CD14-positive monocyte (primary cell): ENCODE measurements at regions not wholly inside any gene's neighbourhood (a gene's known extent, or its start where the extent isn't known, plus 50 kb on each side); places are given as distances from the start of the nearest gene placed in this dataset.

Experiments
- DNase-seq, 3 donors: peaks; one replicate each; pipeline ENCODE4 v3.0.0-alpha.2; 2011 to 2022
- H2AFZ ChIP-seq: 2 replicates; pipeline ENCODE4 v1.6.0; 2012; ENCODE audit warnings: mild to moderate bottlenecking, low read depth, low read length, inconsistent platforms; ENCODE audit not compliant: insufficient read depth, poor library complexity, severe bottlenecking
- H3K27ac ChIP-seq, 2 donors: 1 replicate in 1 of 2; 2 replicates in 1 of 2; pipeline ENCODE4 v1.5.1; 2012 to 2013; ENCODE audit warnings: low read length in 2 of 2, control low read depth in 1 of 2, inconsistent platforms in 1 of 2, low read depth in 1 of 2, mild to moderate bottlenecking in 1 of 2
- H3K27me3 ChIP-seq, 2 donors: one replicate each; pipeline versions ENCODE4 v1.6.0 to v1.6.1; 2011 to 2013; ENCODE audit warnings: low read length in 2 of 2; ENCODE audit not compliant: control insufficient read depth in 2 of 2, insufficient read depth in 2 of 2
- H3K36me3 ChIP-seq, 2 donors: replicated peaks in 1 of 2; 1 replicate in 1 of 2; 2 replicates in 1 of 2; pipeline versions ENCODE4 v1.5.1 to v1.6.1; 2012 to 2013; ENCODE audit warnings: low read length in 2 of 2, control low read depth in 1 of 2, inconsistent platforms in 1 of 2, mild to moderate bottlenecking in 1 of 2; ENCODE audit not compliant: insufficient read depth in 2 of 2, control insufficient read depth in 1 of 2
- H3K4me1 ChIP-seq, 2 donors: 1 replicate in 1 of 2; 2 replicates in 1 of 2; pipeline versions ENCODE4 v1.5.1 to v1.6.1; 2012 to 2013; ENCODE audit warnings: low read length in 2 of 2, control low read depth in 1 of 2, inconsistent platforms in 1 of 2, mild to moderate bottlenecking in 1 of 2, moderate library complexity in 1 of 2; ENCODE audit not compliant: insufficient read depth in 2 of 2, control insufficient read depth in 1 of 2
- H3K4me2 ChIP-seq: replicated peaks from 2 replicates; pipeline ENCODE3; 2012; ENCODE audit warnings: low read length, moderate library complexity, mild to moderate bottlenecking; ENCODE audit not compliant: poor library complexity, severe bottlenecking; ENCODE audit errors: extremely low read depth
- H3K4me3 ChIP-seq, 3 experiments: fragments of 200-600 bp in 1 of 3; sonication (generic) in 1 of 3; replicated peaks in 1 of 3; 1 replicate in 2 of 3; 2 replicates in 1 of 3; pipeline ENCODE4 v1.5.1; 2011 to 2013; ENCODE audit warnings: low read length in 3 of 3, mild to moderate bottlenecking in 3 of 3, control low read depth in 2 of 3, low read depth in 2 of 3, inconsistent platforms in 1 of 3, moderate library complexity in 1 of 3
- H3K79me2 ChIP-seq: 2 replicates; pipeline ENCODE4 v1.6.0; 2012; ENCODE audit warnings: mild to moderate bottlenecking, control low read depth, inconsistent platforms, low read length, moderate library complexity; ENCODE audit not compliant: insufficient read depth
- H3K9ac ChIP-seq: 2 replicates; pipeline ENCODE4 v1.6.0; 2017; ENCODE audit warnings: low read length, mild to moderate bottlenecking; ENCODE audit not compliant: insufficient read depth, poor library complexity, severe bottlenecking
- H3K9me3 ChIP-seq, 2 donors: replicated peaks in 1 of 2; 1 replicate in 1 of 2; 2 replicates in 1 of 2; pipeline versions ENCODE4 v1.5.1 to v1.6.1; 2012 to 2013; ENCODE audit warnings: low read length in 2 of 2, control low read depth in 1 of 2; ENCODE audit not compliant: control insufficient read depth in 1 of 2, insufficient read depth in 1 of 2
- H4K20me1 ChIP-seq: 2 replicates; pipeline ENCODE4 v1.6.0; 2012; ENCODE audit warnings: mild to moderate bottlenecking, low read length, control low read depth, moderate library complexity; ENCODE audit not compliant: insufficient read depth
- H3K27ac Mint-ChIP-seq, 7 donors: one replicate each; pipeline ENCODE4 v1.8.0; 2020; ENCODE audit warnings: mild to moderate bottlenecking in 7 of 7, mixed read lengths in 7 of 7, moderate library complexity in 6 of 7, inconsistent platforms in 2 of 7
- H3K27me3 Mint-ChIP-seq, 3 donors: one replicate each; pipeline ENCODE4 v1.8.0; 2021 to 2022; ENCODE audit warnings: low read depth in 3 of 3, mild to moderate bottlenecking in 3 of 3, mixed read lengths in 3 of 3, moderate library complexity in 3 of 3, inconsistent platforms in 1 of 3
- H3K36me3 Mint-ChIP-seq, 2 donors: one replicate each; pipeline ENCODE4 v1.8.0; 2020; ENCODE audit warnings: mixed read lengths in 2 of 2, inconsistent platforms in 1 of 2, mild to moderate bottlenecking in 1 of 2
- H3K4me1 Mint-ChIP-seq: one replicate; pipeline ENCODE4 v1.8.0; 2020; ENCODE audit warnings: mild to moderate bottlenecking, mixed read lengths
- H3K4me3 Mint-ChIP-seq, 2 donors: one replicate each; pipeline ENCODE4 v1.8.0; 2020; ENCODE audit warnings: mild to moderate bottlenecking in 2 of 2, mixed read lengths in 2 of 2, moderate library complexity in 1 of 2
- H3K9me3 Mint-ChIP-seq, 7 donors: one replicate each; pipeline ENCODE4 v1.8.0; 2020 to 2022; ENCODE audit warnings: mixed read lengths in 7 of 7, mild to moderate bottlenecking in 6 of 7, moderate library complexity in 6 of 7, inconsistent platforms in 2 of 7
- WGBS: methylation state at CpG from one replicate; pipeline ENCODE4 v1.1.5; 2013; ENCODE audit warnings: missing lambda C conversion rate; ENCODE audit not compliant: insufficient coverage; 5-methylcytosine and 5-hydroxymethylcytosine counted together
- intact Hi-C, 2 donors: fragments of 100-400 bp; cut with micrococcal nuclease; formaldehyde crosslinking; loops; one replicate each; pipeline versions ENCODE4 v1.15.0 to v1.15.1; 2023
- TF ChIP-seq, protein P1 (sequence below): fragments of 200-600 bp; IDR thresholded peaks from one replicate; pipeline ENCODE4 v1.8.0; 2022; ENCODE audit warnings: antibody characterized with exemption, mild to moderate bottlenecking

DNA sequence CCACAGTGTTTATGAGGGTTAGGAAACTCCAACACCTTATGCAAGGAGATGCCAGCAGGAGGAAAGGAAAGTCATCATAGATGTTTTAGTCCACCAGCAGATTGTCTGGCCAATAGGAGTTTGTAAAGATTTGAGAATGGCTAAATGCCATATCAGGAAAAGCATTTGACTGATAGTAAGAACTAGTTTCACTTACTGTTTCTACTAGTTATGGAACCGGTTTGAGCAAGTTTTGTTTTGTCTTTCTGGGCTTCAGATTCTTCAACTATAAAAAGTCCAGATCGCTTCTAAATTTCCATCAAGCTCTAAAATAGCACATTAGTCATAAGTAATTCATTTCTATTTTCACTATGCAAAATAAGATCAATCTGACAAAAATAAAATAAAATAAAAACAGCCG, 254.8 kb upstream of the TMCO5A start:
- Mint-ChIP-seq H3K9me3 (no peaks in the 10 kb centered on the region), H3K27me3 (peaks cover 0 to 2% (median 0%) of the 10 kb centered on the region in 3 donors), H3K27ac (no peak overlapping the region), H3K4me1 (no peaks in the 10 kb centered on the region), H3K36me3 (no peaks in the 10 kb centered on the region), H3K4me3 (no peak overlapping the region)
- Histone ChIP-seq H3K27ac (no peak overlapping the region), H3K4me2 (no peak overlapping the region), H3K36me3 (no peaks in the 10 kb centered on the region), H4K20me1 (no peaks in the 10 kb centered on the region), H3K9ac (no peak overlapping the region), H3K4me1 (no peaks in the 10 kb centered on the region), H3K27me3 (no peaks in the 10 kb centered on the region), H3K4me3 (no peak overlapping the region), H2AFZ (no peak overlapping the region), H3K9me3 (no peaks in the 10 kb centered on the region), H3K79me2 (no peaks in the 10 kb centered on the region)
- TF ChIP-seq, protein P1, sequence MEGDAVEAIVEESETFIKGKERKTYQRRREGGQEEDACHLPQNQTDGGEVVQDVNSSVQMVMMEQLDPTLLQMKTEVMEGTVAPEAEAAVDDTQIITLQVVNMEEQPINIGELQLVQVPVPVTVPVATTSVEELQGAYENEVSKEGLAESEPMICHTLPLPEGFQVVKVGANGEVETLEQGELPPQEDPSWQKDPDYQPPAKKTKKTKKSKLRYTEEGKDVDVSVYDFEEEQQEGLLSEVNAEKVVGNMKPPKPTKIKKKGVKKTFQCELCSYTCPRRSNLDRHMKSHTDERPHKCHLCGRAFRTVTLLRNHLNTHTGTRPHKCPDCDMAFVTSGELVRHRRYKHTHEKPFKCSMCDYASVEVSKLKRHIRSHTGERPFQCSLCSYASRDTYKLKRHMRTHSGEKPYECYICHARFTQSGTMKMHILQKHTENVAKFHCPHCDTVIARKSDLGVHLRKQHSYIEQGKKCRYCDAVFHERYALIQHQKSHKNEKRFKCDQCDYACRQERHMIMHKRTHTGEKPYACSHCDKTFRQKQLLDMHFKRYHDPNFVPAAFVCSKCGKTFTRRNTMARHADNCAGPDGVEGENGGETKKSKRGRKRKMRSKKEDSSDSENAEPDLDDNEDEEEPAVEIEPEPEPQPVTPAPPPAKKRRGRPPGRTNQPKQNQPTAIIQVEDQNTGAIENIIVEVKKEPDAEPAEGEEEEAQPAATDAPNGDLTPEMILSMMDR, result no peak
- intact Hi-C loops, result loop anchor here in 1 of 2 donors (10.0 kb wide), 1 partner anchor 75 kb away; no protein-coding TSS in a partner anchor
- DNase-seq, result no peak
- WGBS, result no CpG with 5 or more reads among the region's 3 CpGs

DNA sequence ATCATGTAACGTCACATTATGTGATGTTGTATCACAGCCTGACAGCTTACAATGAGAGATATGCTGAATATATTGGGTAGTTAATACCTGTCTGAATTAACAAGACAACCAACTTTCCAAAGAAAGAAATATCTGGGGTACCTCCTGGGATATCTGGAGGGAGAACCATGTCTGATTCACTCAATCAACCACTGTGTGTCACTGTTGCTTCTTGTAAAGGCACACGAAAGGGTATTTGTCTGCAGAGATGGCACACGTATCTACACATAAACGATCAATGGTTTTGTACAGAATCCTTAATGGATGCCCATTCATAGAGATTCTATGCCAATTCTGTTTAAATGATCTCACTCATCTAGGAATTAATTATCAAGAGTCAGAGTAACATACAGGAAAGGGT, 252.1 kb upstream of the TMCO5A start:
- Histone ChIP-seq H3K27ac (no peak overlapping the region), H3K4me3 (no peak overlapping the region), H4K20me1 (no peaks in the 10 kb centered on the region), H3K4me2 (no peak overlapping the region), H2AFZ (no peak overlapping the region), H3K36me3 (no peaks in the 10 kb centered on the region), H3K9ac (no peak overlapping the region), H3K9me3 (no peaks in the 10 kb centered on the region), H3K79me2 (no peaks in the 10 kb centered on the region), H3K4me1 (no peaks in the 10 kb centered on the region), H3K27me3 (no peaks in the 10 kb centered on the region)
- Mint-ChIP-seq H3K4me3 (no peak overlapping the region), H3K4me1 (no peaks in the 10 kb centered on the region), H3K9me3 (peaks cover 0 to 3% (median 0%) of the 10 kb centered on the region in 7 donors), H3K27me3 (no peaks in the 10 kb centered on the region), H3K36me3 (no peaks in the 10 kb centered on the region), H3K27ac (no peak overlapping the region)
- no CpG with 5 or more reads among the region's 4 CpGs for WGBS
- no peak for DNase-seq
- intact Hi-C loops, result no loop called here
- TF ChIP-seq, protein P1, result no peak
